Natural killer cell (primary cell): ENCODE measurements at regions not wholly inside any gene's neighbourhood (a gene's known extent, or its start where the extent isn't known, plus 50 kb on each side); places are given as distances from the start of the nearest gene placed in this dataset.

Experiments
- ATAC-seq, 3 donors: fragments of 150-1000 bp in 2 of 3; fragments of 200-7000 bp in 1 of 3; cut with Tn5 transposase; 1 replicate in 1 of 3; 2 replicates in 2 of 3; pipeline ENCODE4 v1.10.0; 2021; ENCODE audit warnings: mild to moderate bottlenecking in 2 of 3, moderate library complexity in 2 of 3
- DNase-seq, 2 donors: peaks; one replicate each; pipeline versions ENCODE4 v3.0.0 to v3.0.0-alpha.2; 2013 to 2021; ENCODE audit warnings: mixed read lengths in 1 of 2
- H3K27ac ChIP-seq: one replicate; pipeline ENCODE4 v1.5.1; 2013; ENCODE audit warnings: mild to moderate bottlenecking, low read length
- H3K27me3 ChIP-seq: one replicate; pipeline ENCODE4 v1.6.1; 2013; ENCODE audit warnings: low read length; ENCODE audit not compliant: control insufficient read depth, insufficient read depth
- H3K36me3 ChIP-seq: one replicate; pipeline ENCODE4 v1.6.1; 2013; ENCODE audit warnings: low read length; ENCODE audit not compliant: control insufficient read depth, insufficient read depth
- H3K4me1 ChIP-seq: one replicate; pipeline ENCODE4 v1.6.1; 2013; ENCODE audit warnings: low read length; ENCODE audit not compliant: control insufficient read depth, insufficient read depth
- H3K4me3 ChIP-seq: one replicate; pipeline ENCODE4 v1.5.1; 2013; ENCODE audit warnings: low read length
- H3K9me3 ChIP-seq: one replicate; pipeline ENCODE4 v1.6.1; 2013; ENCODE audit warnings: low read length; ENCODE audit not compliant: control insufficient read depth, insufficient read depth
- H3K27ac Mint-ChIP-seq, 2 donors: one replicate each; pipeline ENCODE4 v1.8.0; 2022; ENCODE audit warnings: mild to moderate bottlenecking in 2 of 2, mixed read lengths in 2 of 2, moderate library complexity in 1 of 2
- H3K27me3 Mint-ChIP-seq, 2 donors: one replicate each; pipeline ENCODE4 v1.8.0; 2022; ENCODE audit warnings: low read depth in 2 of 2, mixed read lengths in 2 of 2
- H3K36me3 Mint-ChIP-seq: one replicate; pipeline ENCODE4 v1.8.0; 2022; ENCODE audit warnings: mixed read lengths
- H3K4me1 Mint-ChIP-seq, 2 donors: one replicate each; pipeline ENCODE4 v1.8.0; 2022; ENCODE audit warnings: mixed read lengths in 2 of 2
- H3K4me3 Mint-ChIP-seq: one replicate; pipeline ENCODE4 v1.8.0; 2022; ENCODE audit warnings: mild to moderate bottlenecking, moderate library complexity, mixed read lengths
- H3K9me3 Mint-ChIP-seq, 2 donors: one replicate each; pipeline ENCODE4 v1.8.0; 2022; ENCODE audit warnings: mixed read lengths in 2 of 2
- WGBS: methylation state at CpG from one replicate; pipeline ENCODE4 v1.1.7; 2013; ENCODE audit warnings: missing lambda C conversion rate; ENCODE audit not compliant: insufficient coverage; 5-methylcytosine and 5-hydroxymethylcytosine counted together
- intact Hi-C: fragments of 100-400 bp; cut with micrococcal nuclease; formaldehyde crosslinking; loops from one replicate; pipeline ENCODE4 v1.14.2; 2022
- TF ChIP-seq, protein P1 (sequence below): fragments of 200-600 bp; IDR thresholded peaks from one replicate; pipeline ENCODE4 v1.8.0; 2022; ENCODE audit warnings: antibody characterized with exemption

DNA sequence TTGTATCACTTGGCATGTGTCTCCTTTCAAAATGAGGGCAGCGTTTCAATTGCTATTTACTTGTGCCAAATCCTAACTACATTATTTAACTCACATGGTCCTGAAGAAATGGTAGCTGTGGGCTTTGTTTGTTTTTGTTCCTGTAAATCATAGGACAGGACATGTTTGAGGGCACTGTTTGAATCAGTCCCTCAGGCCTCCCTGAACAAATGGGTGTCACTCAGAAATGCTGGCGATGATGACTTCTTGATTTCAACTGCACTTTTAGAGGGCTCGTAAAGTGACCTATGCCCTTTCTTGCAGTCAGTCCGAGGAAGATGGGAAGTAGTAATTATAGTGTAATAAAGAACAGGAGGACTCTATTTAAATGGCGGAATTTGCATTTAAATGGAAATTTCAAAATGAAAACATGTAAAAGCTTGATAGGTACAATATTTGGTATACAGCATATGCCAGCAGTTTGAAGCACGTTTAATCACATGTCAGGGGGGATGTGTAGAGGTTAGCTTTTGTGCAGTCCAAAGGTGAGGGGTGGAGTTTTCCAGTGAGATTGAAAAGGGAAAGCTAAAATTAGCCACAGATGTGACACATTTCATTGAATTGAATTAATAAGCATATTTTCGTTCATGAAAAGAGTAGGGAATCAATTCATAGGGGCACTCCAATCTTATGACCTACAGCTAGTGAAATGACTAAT lies 1958.7 kb upstream of the IGFBP7 start:
- Histone ChIP-seq H3K27ac (no peak overlapping the region), H3K9me3 (peaks cover 3% of the 10 kb centered on the region), H3K36me3 (no peaks in the 10 kb centered on the region), H3K27me3 (no peaks in the 10 kb centered on the region), H3K4me3 (no peak overlapping the region), H3K4me1 (no peaks in the 10 kb centered on the region)
- no peak for DNase-seq
- Mint-ChIP-seq H3K27ac (no peak overlapping the region), H3K4me3 (no peak overlapping the region), H3K9me3 (peaks cover 10 to 19% of the 10 kb centered on the region in 2 donors), H3K27me3 (no peaks in the 10 kb centered on the region), H3K4me1 (no peaks in the 10 kb centered on the region), H3K36me3 (no peaks in the 10 kb centered on the region)
- intact Hi-C loops: no loop called here
- ATAC-seq: no peak
- TF ChIP-seq, protein P1, sequence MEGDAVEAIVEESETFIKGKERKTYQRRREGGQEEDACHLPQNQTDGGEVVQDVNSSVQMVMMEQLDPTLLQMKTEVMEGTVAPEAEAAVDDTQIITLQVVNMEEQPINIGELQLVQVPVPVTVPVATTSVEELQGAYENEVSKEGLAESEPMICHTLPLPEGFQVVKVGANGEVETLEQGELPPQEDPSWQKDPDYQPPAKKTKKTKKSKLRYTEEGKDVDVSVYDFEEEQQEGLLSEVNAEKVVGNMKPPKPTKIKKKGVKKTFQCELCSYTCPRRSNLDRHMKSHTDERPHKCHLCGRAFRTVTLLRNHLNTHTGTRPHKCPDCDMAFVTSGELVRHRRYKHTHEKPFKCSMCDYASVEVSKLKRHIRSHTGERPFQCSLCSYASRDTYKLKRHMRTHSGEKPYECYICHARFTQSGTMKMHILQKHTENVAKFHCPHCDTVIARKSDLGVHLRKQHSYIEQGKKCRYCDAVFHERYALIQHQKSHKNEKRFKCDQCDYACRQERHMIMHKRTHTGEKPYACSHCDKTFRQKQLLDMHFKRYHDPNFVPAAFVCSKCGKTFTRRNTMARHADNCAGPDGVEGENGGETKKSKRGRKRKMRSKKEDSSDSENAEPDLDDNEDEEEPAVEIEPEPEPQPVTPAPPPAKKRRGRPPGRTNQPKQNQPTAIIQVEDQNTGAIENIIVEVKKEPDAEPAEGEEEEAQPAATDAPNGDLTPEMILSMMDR: no peak
- WGBS: 68% methylated on average over 6 of the region's 7 CpGs

- Mint-ChIP-seq H3K27ac (no peak overlapping the region), H3K9me3 (peaks cover 6 to 11% of the 10 kb centered on the region in 2 donors), H3K27me3 (no peaks in the 10 kb centered on the region), H3K4me1 (no peaks in the 10 kb centered on the region), H3K36me3 (no peaks in the 10 kb centered on the region), H3K4me3 (no peak overlapping the region)
- TF ChIP-seq, protein P1: no peak
- Histone ChIP-seq H3K27ac (no peak overlapping the region), H3K9me3 (no peaks in the 10 kb centered on the region), H3K36me3 (no peaks in the 10 kb centered on the region), H3K4me3 (no peak overlapping the region), H3K27me3 (no peaks in the 10 kb centered on the region), H3K4me1 (no peaks in the 10 kb centered on the region)
- intact Hi-C loops: no loop called here
- DNase-seq (no peak), ATAC-seq (no peak)
- 75% methylated on average over 3 of the region's 3 CpGs for WGBS
Measured at GRCh38 chr4:59086410-59086809, 1976.2 kb upstream of the IGFBP7 start.

DNA sequence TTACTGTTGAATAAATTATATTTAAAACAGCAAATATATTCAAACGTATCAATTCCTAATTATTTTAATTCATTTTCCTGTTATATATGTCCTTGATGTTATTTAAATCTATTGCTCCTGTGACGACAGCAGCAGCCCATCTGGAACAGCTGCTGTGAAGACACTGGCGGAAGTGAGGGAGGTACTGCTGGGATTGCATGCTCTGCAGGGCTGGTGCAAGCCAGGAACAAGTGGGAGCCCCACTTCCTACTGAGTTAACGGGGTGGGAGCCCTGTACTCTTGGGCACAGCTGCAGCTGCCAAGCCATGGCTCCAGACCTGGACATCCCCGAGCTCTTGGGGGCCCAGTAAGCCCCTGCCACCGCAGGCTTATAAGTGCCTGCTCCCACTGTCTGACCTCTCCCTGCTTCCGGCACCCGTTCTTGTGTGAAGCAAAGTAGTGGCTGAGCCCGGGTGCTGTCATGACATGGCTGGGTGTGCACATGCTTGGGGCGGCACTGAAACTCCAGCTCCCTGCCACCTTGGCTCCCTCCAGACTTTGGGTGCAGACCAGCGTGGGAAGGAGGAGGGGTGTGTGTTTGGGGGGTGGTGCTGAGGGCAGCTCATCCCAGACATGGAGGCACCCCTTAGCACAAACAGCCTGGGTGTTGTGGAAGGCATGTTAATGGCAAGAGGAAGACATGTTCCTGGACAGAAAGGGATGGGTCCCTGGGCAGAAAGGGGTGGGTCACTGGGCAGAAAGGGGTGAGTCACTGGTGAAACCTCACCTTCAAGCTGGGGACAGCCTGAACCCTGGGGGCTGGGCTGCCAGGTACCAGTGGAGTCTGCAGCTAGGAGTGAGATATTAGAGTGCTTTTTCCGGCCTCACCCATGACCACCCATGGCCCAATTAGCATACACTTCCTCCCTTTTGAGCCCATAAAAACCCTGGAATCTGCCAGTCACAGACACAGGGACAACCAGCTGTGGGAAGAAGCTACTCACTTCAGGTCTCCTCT lies 1981.3 kb upstream of the IGFBP7 start:
- Histone ChIP-seq H3K27ac (no peak overlapping the region), H3K9me3 (no peaks in the 10 kb centered on the region), H3K4me3 (no peak overlapping the region), H3K36me3 (no peaks in the 10 kb centered on the region), H3K4me1 (no peaks in the 10 kb centered on the region), H3K27me3 (no peaks in the 10 kb centered on the region)
- Mint-ChIP-seq H3K27me3 (no peaks in the 10 kb centered on the region), H3K4me3 (no peak overlapping the region), H3K4me1 (no peaks in the 10 kb centered on the region), H3K36me3 (no peaks in the 10 kb centered on the region), H3K9me3 (peaks cover 4 to 12% of the 10 kb centered on the region in 2 donors), H3K27ac (no peak overlapping the region)
- intact Hi-C loops: no loop called here
- WGBS: 81% methylated on average over 11 of the region's 12 CpGs
- no peak for DNase-seq
- ATAC-seq: no peak
- TF ChIP-seq, protein P1: no peak
